Left colon (tissue), 2 donors: ENCODE measurements at regions not wholly inside any gene's neighbourhood (a gene's known extent, or its start where the extent isn't known, plus 50 kb on each side); places are given as distances from the start of the nearest gene placed in this dataset.

Source experiments
- ATAC-seq: fragments of 200-7000 bp; cut with Tn5 transposase; one replicate; pipeline ENCODE4 v1.9.1; 2020; ENCODE audit warnings: mild to moderate bottlenecking, moderate library complexity
- DNase-seq, 2 donors: peaks; one replicate each; pipeline ENCODE4 v3.0.0-alpha.2; 2020
- intact Hi-C, 2 donors: fragments of 100-400 bp; cut with DNase I in 1 of 2; cut with micrococcal nuclease in 1 of 2; formaldehyde crosslinking; loops; one replicate each; pipeline versions ENCODE4 v1.11.2 to v1.14.0; 2022; cut with DNase I, micrococcal nuclease
- donor health status: DM: no; HTN: no; CAD: no.
- donor health status: DM: yes; HTN: yes; CAD: no.

DNA sequence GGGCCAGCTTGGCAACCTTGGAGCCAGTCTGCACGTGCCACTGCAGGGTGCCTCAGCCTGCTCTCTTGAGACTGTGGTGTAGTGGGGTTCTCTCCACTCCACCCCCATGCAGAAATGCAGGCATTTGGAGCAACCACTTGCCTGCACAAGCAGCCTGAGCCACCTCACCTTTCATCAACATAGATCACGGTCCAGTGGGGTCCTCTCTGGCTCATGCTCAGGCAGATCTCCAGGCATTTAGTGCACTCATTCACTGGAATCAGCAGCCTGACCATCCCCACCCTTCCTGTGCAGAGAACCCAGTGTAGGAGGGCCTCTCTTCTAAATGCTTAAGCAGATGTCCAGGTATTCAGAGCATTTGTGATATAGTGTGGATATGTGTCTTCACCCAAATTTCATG is 2330.1 kb downstream of the PCDH9 start:
- ATAC-seq (no peak), DNase-seq (no peak)
- intact Hi-C loops: no loop called here

DNA sequence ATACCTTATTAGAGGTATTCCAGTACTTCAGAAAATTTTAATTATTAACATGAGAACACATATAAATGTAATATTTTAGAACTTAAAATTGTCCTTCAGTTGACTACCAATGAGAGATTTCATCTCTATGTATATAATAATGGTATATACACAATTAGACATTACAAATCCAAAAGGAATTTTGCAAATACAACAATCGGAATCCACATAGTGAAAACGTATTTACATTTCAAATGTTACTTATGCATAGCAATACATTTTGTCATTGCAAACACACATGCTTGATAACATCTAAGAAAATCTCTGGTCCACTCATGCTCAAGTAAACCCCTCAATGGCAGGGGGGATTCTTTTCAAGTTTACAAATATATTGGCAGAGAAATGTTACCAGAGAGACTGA is 2345.2 kb downstream of the PCDH9 start:
- DNase-seq: no peak
- ATAC-seq: no peak
- intact Hi-C loops: no loop called here

DNA sequence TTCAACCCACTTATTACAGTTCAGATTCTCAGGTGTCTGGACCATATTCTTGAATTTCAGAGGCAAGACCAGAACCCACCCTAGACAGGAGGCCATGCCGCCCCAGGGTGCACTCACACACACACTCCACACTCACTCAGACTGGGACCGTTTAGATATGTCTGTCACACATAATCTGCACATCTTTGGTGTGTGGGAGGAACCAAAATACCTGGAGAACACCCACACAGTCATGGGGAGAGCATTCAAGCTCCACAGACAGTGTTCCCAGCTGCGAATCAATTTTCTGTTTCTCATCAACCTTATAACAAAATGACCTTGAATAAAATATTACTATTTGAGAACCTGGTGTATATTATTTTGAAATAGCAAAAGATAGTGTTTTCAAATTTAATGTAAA is 2353.0 kb downstream of the PCDH9 start:
- intact Hi-C loops: no loop called here
- DNase-seq (no peak), ATAC-seq (no peak)

DNA sequence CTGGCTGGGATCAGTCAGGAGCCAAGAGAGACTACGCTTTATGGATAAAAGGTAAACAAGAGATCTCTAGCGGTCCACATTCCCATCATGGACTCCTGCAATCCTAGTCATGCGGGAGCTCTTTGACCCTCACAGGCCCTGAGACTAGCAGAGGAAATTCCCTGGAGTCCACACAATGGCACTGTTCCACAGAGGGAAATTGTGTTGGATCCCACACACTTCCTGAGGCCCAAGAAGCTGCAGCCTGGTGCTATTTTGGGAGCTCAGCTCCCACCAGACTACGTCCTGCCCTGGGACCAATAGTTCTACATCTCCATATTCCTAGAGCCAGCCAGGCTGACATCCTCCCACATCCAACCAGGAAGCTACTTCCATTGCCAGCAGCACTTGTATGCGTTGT is 2358.4 kb downstream of the PCDH9 start:
- intact Hi-C loops: no loop called here
- ATAC-seq: no peak

DNA sequence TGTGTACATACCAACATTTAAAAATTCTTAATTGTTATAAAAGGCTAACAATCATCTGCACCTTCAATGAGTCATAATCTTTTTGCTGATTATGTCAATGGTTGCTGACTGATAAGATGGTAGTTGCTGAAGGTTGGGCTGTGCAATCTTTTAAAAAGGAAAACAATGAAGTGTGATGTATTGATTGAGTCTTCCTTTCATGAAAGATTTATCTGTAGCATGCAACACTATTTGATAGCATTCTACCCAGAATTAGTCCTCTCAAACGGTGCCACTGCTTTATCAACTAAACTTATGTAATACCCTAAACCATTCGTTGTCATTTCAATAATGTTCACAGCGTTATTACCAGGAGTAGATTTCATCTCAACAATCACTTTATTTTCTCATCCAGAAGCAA is 2360.6 kb downstream of the PCDH9 start:
- no peak for DNase-seq
- intact Hi-C loops: no loop called here
- ATAC-seq: no peak

More for the DNA sequence above, 2358.4 kb downstream of the PCDH9 start:
- DNase-seq: no peak

DNA sequence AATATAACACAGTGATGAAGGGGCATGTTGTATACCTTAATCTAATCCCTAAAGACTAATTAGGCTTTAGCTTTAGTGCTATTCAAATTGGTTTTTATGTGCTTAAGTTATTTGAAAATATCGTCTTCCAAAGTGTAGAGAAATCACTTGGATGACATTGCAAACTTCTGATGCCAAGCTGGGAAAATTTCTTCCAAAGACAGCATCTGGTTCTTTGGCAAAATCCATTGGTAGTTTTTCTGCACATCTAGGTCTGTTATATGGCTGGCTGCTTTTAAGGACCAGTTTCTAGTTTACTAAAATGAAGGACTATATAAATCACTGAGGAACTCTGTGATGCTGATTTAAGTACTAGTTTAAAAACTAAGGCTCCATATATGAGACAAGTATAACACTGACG is 2362.3 kb downstream of the PCDH9 start:
- intact Hi-C loops: no loop called here
- ATAC-seq: no peak

DNA sequence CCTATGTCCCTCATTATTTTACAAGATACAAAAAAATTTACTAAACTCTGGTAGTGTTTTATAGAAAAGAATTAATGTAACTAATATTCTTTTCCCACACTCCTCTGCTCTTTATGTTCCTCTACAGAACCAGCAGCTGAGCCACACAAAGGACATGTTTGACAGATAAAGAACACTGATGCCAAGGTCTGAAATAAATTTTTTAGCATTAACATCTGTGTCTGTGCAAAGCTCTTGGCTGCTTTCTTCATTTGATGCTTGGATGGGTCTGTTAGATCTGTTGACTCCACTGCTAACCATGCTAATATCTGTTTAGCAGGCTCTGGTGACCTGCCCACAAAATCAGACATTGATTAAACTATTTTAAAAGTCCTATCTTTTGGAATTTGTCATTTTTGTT is 2363.8 kb downstream of the PCDH9 start:
- ATAC-seq (no peak), DNase-seq (no peak)
- intact Hi-C loops: no loop called here

More for the DNA sequence above, 2362.3 kb downstream of the PCDH9 start:
- no peak for DNase-seq

DNA sequence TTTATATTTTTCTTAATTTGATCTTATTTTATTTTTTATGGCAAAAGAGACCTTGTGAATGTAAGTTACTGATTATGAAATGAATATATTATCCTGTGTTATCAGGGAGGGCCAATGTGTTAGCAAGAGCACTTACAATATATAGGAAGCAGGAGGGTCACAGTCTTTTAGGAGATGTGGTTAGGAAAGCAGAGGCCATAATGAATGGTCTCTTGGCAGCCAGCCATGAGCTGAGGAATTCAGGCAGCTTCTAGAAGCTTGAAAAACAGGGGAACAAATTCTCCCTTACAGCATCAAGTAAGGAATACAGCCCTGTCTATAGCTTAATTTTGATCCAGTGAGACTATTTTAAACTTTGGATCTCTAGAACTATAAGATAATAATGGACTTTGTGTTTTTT is 2374.6 kb downstream of the PCDH9 start:
- no peak for ATAC-seq
- no peak for DNase-seq
- intact Hi-C loops: no loop called here

DNA sequence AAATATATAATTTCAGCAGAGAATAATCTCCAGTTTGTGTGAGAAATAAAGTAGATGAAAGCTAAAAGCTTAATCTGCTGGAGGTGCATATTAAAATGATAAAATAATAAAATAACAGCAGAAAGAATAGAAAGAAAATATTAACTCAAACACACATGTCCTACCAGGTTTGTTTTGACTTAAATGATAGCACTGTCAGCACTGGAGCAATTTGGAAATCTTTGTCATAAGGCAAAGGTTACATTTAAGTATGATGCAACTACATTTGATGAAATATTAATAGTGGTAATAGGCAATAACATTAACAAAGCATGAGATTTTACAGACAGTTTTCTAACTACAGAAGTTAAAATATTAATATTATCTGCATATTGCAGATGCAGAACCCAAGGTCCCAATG is 2380.1 kb downstream of the PCDH9 start:
- DNase-seq (no peak), ATAC-seq (no peak)
- intact Hi-C loops: no loop called here

DNA sequence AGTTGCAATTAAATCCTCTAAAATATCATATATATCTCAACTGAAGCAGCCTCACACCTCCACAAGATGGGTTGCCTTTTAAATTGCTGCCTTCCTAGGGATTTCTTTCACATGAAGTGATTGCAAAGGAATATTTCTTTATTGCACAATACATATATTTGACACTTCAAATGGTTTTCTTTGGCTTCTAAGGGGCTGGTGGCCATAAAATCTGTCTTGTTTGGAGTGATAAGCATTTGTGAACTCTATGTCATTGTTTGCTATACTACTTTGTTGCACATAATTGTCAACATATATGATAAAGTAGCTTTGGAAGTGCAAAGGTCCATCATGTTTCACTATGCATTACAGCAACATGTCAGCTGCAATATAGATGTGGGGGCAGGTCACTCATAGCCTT is 2380.9 kb downstream of the PCDH9 start:
- ATAC-seq (no peak), DNase-seq (no peak)
- intact Hi-C loops: no loop called here

DNA sequence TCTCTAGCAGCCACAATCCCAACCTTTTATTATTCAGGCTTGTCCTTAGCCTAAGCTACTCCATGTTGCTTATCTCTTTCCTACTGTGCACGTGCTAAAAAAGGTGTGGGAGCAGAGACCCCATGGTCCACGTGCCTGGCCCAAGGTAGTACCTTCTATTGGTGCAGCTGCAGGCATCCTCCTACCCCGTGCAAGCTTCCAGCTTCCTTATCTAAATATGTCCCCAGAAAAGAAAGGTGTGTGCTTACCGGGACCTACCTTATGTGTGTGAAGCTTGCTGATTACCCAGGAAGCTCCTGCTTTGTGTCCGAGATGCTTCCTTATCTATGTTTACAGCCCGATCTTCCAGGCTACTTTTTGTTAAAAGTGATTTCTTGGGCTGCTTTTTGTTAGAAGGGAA is 2382.4 kb downstream of the PCDH9 start:
- intact Hi-C loops: no loop called here
- ATAC-seq (no peak), DNase-seq (no peak)

DNA sequence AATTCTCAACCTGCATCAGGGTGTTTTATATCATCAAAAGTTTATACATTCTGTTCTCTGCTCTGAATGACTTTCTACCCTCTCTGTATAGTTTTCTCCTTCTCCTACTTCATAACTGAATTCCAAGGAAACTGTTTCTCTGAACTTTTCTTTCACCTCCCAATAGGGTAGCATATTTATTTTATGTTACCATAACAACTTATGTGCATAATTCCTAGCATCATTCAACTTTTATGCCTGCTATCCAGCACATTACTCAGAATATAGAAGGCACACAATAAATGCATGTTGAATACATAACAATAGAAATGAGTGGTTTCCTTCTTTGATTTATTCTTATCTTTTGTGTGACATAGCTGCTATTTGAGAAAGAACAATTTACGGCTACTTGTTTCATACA is 2385.0 kb downstream of the PCDH9 start:
- no peak for ATAC-seq
- no peak for DNase-seq
- intact Hi-C loops: no loop called here

DNA sequence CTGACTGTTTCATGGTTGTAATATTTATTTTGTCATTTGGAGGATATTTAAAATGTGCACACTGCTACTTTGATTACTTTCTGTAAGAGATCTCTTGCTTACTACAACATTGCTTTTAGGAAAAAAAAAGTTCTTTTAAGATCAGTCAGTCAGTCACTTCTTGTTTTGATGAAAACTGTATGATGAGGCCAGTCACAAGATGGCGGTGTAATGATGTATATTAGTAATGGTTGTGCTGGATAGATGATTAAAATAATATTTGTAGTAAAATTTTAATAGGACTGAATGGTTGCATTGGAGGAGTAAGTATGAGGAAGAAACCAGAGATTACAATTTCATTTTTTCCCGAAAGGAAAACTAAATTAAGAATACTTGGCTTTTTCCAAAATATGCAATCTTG is 2411.1 kb downstream of the PCDH9 start:
- ATAC-seq: no peak

DNA sequence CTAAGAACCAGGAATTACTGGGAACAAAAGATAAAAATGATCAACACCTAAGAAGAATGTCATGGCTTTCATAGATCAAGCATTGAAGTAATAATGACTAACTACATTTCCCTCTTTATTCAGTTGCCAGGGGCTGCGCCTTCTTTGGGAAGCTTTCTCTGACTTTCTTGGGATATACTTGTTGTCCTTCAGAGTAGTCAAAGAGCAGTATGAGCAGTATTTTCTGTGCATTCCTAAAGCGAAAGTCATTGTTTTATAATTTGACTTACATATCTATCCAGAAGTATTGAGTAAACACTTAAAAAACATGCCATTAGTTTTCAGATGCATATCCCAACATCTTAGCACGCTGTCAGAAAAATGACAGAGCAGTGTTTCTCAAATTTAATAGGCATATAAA is 2412.4 kb downstream of the PCDH9 start:
- intact Hi-C loops: no loop called here
- no peak for ATAC-seq
- no peak for DNase-seq

More for the DNA sequence above, 2411.1 kb downstream of the PCDH9 start:
- intact Hi-C loops: no loop called here
- DNase-seq: no peak

DNA sequence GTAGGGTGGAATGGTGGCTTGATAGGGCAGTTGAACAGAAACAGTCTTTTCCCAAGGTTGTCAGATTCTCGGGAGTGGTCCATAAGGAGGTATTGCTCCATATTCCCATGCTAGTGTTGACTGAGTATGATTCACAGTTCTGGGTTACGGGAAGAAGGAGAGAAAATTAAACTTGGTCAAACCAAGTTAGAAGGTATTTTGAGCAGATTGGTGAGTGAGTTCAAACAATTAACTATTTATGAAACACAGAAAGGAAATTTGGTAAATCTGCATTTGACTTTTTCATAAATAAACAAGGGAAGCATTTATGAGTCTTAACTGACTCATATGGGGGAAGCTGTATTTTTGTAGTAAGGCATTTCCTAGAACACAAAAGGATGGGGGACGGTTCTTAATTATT is 2419.4 kb downstream of the PCDH9 start:
- DNase-seq (no peak), ATAC-seq (no peak)
- intact Hi-C loops: no loop called here

DNA sequence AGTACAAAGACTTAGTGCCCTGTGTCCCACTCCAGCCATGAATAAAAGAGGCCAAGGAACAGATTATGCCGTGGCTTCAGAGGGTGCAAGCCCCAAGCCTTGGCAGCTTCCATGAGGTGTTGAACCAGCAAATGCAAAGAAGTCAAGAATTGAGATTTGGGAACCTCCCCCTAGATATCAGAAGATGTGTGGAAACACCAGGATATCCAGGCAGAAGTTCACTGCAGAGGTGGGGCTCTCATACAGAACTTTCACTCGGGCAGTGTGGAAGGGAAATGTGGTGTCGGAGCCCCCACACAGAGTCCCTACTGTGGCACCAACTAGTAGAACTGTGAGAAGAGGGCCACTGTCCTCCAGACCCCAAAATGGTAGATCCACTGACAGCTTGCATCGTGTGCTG is 2421.4 kb downstream of the PCDH9 start:
- intact Hi-C loops: no loop called here
- ATAC-seq (no peak), DNase-seq (no peak)

DNA sequence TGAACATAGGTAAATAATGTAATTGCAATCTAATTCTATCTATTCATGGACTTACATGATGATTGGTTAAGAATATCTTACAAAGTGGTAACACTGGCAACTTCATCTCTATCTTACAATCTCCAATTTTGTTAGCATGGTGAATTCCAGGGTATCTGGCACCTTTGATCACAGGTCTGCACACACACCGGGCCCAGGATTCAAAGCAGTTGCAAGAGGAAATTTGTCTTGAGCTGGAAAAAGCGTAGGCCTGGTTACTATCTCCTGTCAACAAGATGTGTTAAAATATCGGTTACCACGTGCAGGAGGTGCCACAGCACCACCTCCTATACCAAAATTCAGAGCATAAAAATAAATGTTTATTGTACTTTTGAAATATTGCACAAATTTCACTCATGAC is 2428.4 kb downstream of the PCDH9 start:
- intact Hi-C loops: no loop called here
- ATAC-seq: no peak
- no peak for DNase-seq

DNA sequence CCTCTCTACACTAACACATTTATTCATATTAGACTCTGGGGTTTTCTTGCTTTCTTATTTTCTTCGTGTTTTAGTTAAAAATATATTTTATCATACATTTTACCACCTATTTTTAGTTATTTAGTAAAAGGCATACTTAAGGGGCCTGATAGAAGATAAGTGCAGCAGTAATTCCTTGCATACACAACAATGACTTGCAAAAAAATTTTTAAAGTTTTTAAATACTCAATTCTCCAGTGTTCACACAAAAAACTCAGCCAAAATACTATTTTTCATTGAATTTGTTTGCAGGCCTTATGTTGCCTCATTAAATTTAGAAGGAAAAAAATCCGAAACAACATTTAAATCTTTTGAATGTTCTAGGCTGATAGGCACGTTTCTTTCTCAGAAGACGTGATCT is 2431.7 kb downstream of the PCDH9 start:
- no peak for DNase-seq
- intact Hi-C loops: no loop called here

DNA sequence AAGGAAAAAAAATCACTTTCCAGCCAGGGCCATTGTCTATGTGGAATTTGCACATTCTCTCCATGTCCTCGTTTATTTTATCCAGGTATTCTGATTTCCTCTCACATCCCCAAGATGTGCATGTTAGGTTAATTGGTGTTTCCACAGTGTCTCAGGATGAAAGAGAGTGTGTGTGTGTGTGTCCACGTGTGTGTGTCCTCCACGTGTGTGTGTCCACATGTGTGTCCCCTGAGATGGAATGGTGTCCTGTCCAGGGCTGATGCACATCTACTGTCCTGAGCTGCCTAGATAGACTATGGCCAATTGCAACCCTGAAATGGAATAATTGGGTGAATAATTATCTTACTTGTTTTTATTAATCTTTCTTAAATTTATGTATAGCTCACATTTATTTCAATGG is 2436.5 kb downstream of the PCDH9 start:
- intact Hi-C loops: no loop called here
- DNase-seq: no peak

More for the DNA sequence above, 2431.7 kb downstream of the PCDH9 start:
- no peak for ATAC-seq

DNA sequence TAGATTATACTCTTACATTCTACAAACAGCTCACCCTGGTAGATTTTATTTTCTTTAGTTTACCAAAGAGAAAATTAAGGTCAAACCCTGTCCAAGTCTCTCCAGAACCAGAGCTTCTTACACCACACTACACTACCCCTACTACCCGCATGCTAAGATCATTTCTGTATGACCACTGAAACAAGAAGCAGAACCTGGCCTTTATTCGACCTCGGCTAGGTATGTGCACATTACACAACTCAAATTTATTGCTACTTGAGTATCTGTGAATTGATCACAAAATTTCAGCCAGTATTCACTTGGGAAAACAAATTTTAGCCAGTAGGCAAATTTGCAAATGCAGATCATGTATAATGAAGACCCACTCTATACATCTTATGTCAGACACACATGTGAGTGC is 2437.0 kb downstream of the PCDH9 start:
- DNase-seq (no peak), ATAC-seq (no peak)
- intact Hi-C loops: no loop called here

More for the DNA sequence above, 2436.5 kb downstream of the PCDH9 start:
- no peak for ATAC-seq

DNA sequence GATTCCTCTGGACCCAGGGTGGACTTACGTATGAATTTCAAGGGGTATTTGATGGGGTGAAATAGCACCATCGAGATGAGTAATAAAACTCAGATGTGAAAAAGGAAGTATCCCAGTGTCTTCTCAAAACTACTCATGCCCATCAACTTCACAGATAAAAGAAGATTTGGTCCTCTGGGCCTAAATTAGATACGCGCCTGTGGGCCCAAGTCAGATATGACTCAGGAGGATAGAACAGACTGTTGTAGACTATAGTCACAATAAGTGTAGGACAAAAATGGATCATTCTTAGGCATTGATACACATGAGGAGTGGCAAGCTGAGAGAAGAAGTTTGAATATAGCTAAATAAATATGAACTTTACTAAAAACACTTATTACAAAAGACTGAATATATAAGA is 2438.8 kb downstream of the PCDH9 start:
- DNase-seq (no peak), ATAC-seq (no peak)
- intact Hi-C loops: no loop called here

DNA sequence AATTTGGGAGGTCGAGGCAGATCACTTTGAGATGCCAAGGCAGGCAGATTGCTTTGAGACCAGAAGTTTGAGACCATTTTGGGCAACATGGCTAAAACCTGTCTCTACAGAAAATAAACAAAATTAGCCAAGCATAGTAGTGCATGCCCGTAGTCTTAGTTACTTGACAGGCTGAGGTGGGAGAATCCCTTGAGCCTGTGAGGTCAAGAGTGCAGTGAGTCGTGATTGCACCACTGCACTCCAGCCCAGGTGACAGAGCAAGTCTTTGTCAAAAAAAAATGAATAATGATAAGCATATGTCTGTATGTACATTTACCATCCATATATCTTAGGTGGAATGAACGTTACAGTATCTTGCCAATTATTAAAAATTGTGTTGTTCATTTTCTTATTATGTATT is 2447.7 kb downstream of the PCDH9 start:
- DNase-seq (no peak), ATAC-seq (no peak)
- intact Hi-C loops: no loop called here
